ENCODE measurements at regions not wholly inside any gene's neighbourhood (a gene's known extent, or its start where the extent isn't known, plus 50 kb on each side); places are given as distances from the start of the nearest gene placed in this dataset.

DNA sequence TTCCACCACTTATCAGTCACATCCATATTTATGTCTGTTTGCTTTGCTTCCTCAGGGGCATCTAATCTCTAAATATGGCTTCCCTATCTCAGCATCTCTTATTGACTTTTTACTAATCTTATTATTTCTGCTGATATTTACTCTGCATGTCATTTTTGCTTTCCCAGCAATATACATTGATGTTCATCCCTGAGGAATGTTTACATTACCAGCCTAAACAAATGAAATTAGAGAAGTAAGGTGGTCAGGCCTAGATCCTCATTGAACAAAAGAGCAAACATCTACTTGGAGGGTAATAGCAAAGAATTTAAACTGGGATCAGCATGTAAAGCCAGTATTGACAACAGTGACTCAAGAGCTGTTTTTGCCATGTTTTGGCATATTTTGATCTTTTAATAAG, 546.4 kb downstream of the MMUT start:
- H3K4me3 Mint-ChIP-seq = no peak overlapping the region
- H3K4me1 Mint-ChIP-seq = no peaks in the 10 kb centered on the region
- ChIA-PET POLR2A (no interaction called here), CTCF (no interaction called here)
- peaks cover 17% of the 10 kb centered on the region for H3K9me3 Mint-ChIP-seq
- TF ChIP-seq, protein P1, sequence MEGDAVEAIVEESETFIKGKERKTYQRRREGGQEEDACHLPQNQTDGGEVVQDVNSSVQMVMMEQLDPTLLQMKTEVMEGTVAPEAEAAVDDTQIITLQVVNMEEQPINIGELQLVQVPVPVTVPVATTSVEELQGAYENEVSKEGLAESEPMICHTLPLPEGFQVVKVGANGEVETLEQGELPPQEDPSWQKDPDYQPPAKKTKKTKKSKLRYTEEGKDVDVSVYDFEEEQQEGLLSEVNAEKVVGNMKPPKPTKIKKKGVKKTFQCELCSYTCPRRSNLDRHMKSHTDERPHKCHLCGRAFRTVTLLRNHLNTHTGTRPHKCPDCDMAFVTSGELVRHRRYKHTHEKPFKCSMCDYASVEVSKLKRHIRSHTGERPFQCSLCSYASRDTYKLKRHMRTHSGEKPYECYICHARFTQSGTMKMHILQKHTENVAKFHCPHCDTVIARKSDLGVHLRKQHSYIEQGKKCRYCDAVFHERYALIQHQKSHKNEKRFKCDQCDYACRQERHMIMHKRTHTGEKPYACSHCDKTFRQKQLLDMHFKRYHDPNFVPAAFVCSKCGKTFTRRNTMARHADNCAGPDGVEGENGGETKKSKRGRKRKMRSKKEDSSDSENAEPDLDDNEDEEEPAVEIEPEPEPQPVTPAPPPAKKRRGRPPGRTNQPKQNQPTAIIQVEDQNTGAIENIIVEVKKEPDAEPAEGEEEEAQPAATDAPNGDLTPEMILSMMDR (IDR thresholded peaks at IDR 0.05) = no peak
- H3K36me3 Mint-ChIP-seq (ENCODE audit: low read depth) = no peaks in the 10 kb centered on the region
- no peak for ATAC-seq (ENCODE audit: low read depth)
- no peaks in the 10 kb centered on the region for H3K27me3 Mint-ChIP-seq
- no peak overlapping the region for H3K27ac Mint-ChIP-seq
- no peak for DNase-seq
- intact Hi-C loops (cut with micrococcal nuclease) = no loop called here

DNA sequence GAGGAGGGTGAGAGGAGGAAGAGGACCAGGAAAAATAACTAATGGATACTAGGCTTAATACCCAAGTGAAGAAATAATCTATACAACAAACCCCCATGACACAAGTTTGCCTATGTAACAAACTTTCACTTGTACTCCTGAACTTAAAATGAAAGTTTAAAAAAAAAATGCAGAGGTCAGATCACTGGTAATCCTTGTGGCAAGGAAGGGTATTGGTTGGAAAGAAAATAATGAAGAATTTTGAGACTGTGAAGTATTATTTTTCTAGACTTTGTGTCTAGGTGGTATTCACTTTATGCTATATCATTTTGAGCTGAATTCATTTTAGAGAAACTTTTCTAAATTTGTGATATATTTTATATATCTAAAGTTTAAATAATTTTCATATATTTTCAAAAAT, 547.5 kb downstream of the MMUT start:
- no peak for DNase-seq
- CTCF ChIA-PET = no interaction called here
- intact Hi-C loops (cut with micrococcal nuclease) = no loop called here

DNA sequence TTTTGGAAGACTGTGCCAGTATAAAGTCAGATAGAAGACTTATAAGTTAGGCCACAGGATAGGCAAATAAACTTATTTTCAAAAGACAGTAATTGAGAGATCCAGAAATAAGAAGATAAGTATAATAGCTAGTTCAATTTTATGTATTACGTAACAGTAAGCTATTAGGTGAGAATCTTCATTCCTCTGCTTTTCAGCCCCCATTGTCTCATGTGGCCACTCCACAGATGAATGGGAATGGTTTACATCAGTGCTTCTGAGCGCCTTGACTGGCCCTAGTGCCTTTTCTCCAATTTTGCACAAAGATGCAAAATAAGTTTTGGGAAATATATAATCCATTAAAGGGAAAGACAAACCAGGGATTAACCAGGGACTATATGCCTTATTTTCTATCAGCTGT, 550.5 kb downstream of the MMUT start:
- H3K4me3 Mint-ChIP-seq = no peak overlapping the region
- H3K27ac Mint-ChIP-seq = no peak overlapping the region
- no peaks in the 10 kb centered on the region for H3K36me3 Mint-ChIP-seq (ENCODE audit: low read depth)
- TF ChIP-seq, protein P1 (IDR thresholded peaks at IDR 0.05) = no peak
- DNase-seq (no peak), ATAC-seq (ENCODE audit: low read depth) (no peak)
- no peaks in the 10 kb centered on the region for H3K27me3 Mint-ChIP-seq
- CTCF ChIA-PET = no interaction called here
- H3K9me3 Mint-ChIP-seq = peaks cover 18% of the 10 kb centered on the region
- intact Hi-C loops (cut with micrococcal nuclease) = no loop called here
- no peaks in the 10 kb centered on the region for H3K4me1 Mint-ChIP-seq
- POLR2A ChIA-PET = no interaction called here

More for the DNA sequence above, 547.5 kb downstream of the MMUT start:
- Mint-ChIP-seq H3K9me3 (peaks cover 14% of the 10 kb centered on the region), H3K27me3 (no peaks in the 10 kb centered on the region), H3K4me3 (no peak overlapping the region), H3K36me3 (ENCODE audit: low read depth) (no peaks in the 10 kb centered on the region), H3K4me1 (no peaks in the 10 kb centered on the region), H3K27ac (no peak overlapping the region)
- TF ChIP-seq, protein P1 (IDR thresholded peaks at IDR 0.05) = no peak
- POLR2A ChIA-PET = no interaction called here
- no peak for ATAC-seq (ENCODE audit: low read depth)

GRCh38 chr6:48904809-48905208, 558.2 kb downstream of the MMUT start:
- ChIA-PET CTCF (no interaction called here), POLR2A (no interaction called here)
- TF ChIP-seq, protein P1 (IDR thresholded peaks at IDR 0.05) = no peak
- intact Hi-C loops (cut with micrococcal nuclease) = no loop called here
- DNase-seq = no peak
- no peak for ATAC-seq (ENCODE audit: low read depth)
- no peak overlapping the region for H3K27ac Mint-ChIP-seq
- H3K4me1 Mint-ChIP-seq = no peaks in the 10 kb centered on the region
- H3K4me3 Mint-ChIP-seq = no peak overlapping the region
- H3K9me3 Mint-ChIP-seq = peaks cover 11% of the 10 kb centered on the region
- H3K27me3 Mint-ChIP-seq = no peaks in the 10 kb centered on the region
- H3K36me3 Mint-ChIP-seq (ENCODE audit: low read depth) = no peaks in the 10 kb centered on the region

DNA sequence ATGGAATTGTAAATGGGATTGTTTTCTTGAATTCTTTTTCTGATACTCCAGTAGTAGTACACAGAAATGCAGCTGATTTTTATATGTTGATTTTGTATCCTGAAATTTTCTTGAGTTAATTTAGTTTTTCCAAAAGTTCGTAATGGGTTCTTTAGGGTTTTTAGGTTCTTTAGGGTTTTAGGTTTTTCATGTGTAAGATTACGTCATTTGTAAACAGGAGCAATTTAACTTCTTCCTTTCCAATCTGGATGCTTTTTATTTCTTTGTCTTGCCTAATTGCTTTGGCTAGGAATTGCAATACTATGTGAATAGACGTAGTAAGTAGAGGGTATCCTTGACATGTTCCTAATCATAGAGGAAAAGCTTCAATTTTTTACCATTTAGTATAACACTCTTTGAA, 568.6 kb downstream of the MMUT start:
- H3K27ac Mint-ChIP-seq = no peak overlapping the region
- no peaks in the 10 kb centered on the region for H3K36me3 Mint-ChIP-seq (ENCODE audit: low read depth)
- no peaks in the 10 kb centered on the region for H3K4me1 Mint-ChIP-seq
- ChIA-PET CTCF (no interaction called here), POLR2A (no interaction called here)
- no peak overlapping the region for H3K4me3 Mint-ChIP-seq
- TF ChIP-seq, protein P1 (IDR thresholded peaks at IDR 0.05) = no peak
- intact Hi-C loops (cut with micrococcal nuclease) = no loop called here
- DNase-seq = no peak
- ATAC-seq (ENCODE audit: low read depth) = no peak
- no peaks in the 10 kb centered on the region for H3K27me3 Mint-ChIP-seq
- no peaks in the 10 kb centered on the region for H3K9me3 Mint-ChIP-seq
